Panc1 (cell line): ENCODE measurements at regions not wholly inside any gene's neighbourhood (a gene's known extent, or its start where the extent isn't known, plus 50 kb on each side); places are given as distances from the start of the nearest gene placed in this dataset.

Experiments used
- ATAC-seq: fragments of 200-7000 bp; cut with Tn5 transposase; 2 replicates; pipeline ENCODE4 v1.9.1; 2020; ENCODE audit warnings: mild to moderate bottlenecking, moderate library complexity
- BruUV-seq: library from RNA; stranded (reverse); fragments of 400-500 nt; replicated peaks from 2 replicates; lab custom pipeline; 2021; lab: Mats Ljungman, UMichigan
- CTCF ChIA-PET: fragments of 300-600 bp; sonication (Branson Sonifier 250); formaldehyde crosslinking; loops from one replicate; lab custom pipeline; 2022; ENCODE audit warnings: antibody characterized with exemption; lab: Charles Lee
- POLR2A ChIA-PET: fragments of 300-600 bp; sonication (Branson Sonifier 250); formaldehyde crosslinking; loops from one replicate; lab custom pipeline; 2022; ENCODE audit warnings: antibody characterized with exemption; lab: Charles Lee
- DNase-seq: peaks from one replicate; pipeline ENCODE4 v3.0.0-alpha.2; 2010; ENCODE audit warnings: low read depth, low spot score
- H3K27ac ChIP-seq: 2 replicates; pipeline ENCODE4 v1.5.1; 2011; ENCODE audit warnings: mild to moderate bottlenecking, low read length, inconsistent platforms
- H3K27me3 ChIP-seq: fragments of 200-500 bp; sonication (Bioruptor generic); 2 replicates; pipeline ENCODE4 v1.6.0; 2014; ENCODE audit warnings: low read length, inconsistent platforms; ENCODE audit not compliant: control insufficient read depth, insufficient read depth
- H3K36me3 ChIP-seq: fragments of 200-500 bp; sonication (Bioruptor generic); 2 replicates; pipeline ENCODE4 v1.5.1; 2014; ENCODE audit warnings: inconsistent platforms, mild to moderate bottlenecking, low read length, moderate library complexity; ENCODE audit not compliant: control insufficient read depth, insufficient read depth
- H3K4me1 ChIP-seq: 2 replicates; pipeline ENCODE4 v1.5.1; 2011; ENCODE audit warnings: inconsistent platforms, mild to moderate bottlenecking, low read length, moderate library complexity; ENCODE audit not compliant: control insufficient read depth, insufficient read depth
- H3K4me3 ChIP-seq, 2 experiments: 2 replicates each; pipeline ENCODE4 v1.5.1; 2011 to 2012; ENCODE audit warnings: low read depth in 2 of 2, low read length in 2 of 2, mild to moderate bottlenecking in 2 of 2, inconsistent platforms in 1 of 2, moderate library complexity in 1 of 2
- H3K9me3 ChIP-seq: fragments of 200-500 bp; sonication (Bioruptor generic); 2 replicates; pipeline ENCODE4 v1.5.1; 2014; ENCODE audit warnings: low read depth, mild to moderate bottlenecking, inconsistent platforms, low read length, moderate library complexity; ENCODE audit not compliant: control insufficient read depth, insufficient read depth
- POLR2AphosphoS5 ChIP-seq: IDR thresholded peaks from 2 replicates; pipeline ENCODE4 v1.6.1; 2012; ENCODE audit warnings: mild to moderate bottlenecking, low read depth, low read length, moderate library complexity
- SIN3A ChIP-seq: IDR thresholded peaks from 2 replicates; pipeline ENCODE4 v1.6.1; 2012; ENCODE audit warnings: low read depth, mild to moderate bottlenecking, low read length, moderate library complexity, borderline replicate concordance; ENCODE audit not compliant: insufficient read depth
- TCF7L2 ChIP-seq: IDR thresholded peaks from 2 replicates; pipeline ENCODE4 v1.6.1; 2011; ENCODE audit warnings: mild to moderate bottlenecking, low read depth, low read length, inconsistent platforms
- in situ Hi-C: cut with HindIII; loops from 2 replicates; pipeline ENCODE4 v1.10.0; 2016; ENCODE audit warnings: low sequenced_read_pairs, low pct_unique_long_range_greater_than_20kb
- intact Hi-C: fragments of 100-400 bp; cut with micrococcal nuclease; formaldehyde crosslinking; loops from one replicate; pipeline ENCODE4 v1.10.0; 2022; ENCODE audit not compliant: unreplicated experiment
- TF ChIP-seq, protein P1 (sequence below), 2 experiments: IDR thresholded peaks; 2 replicates each; pipeline ENCODE4 v1.6.1; 2011 to 2012; ENCODE audit warnings: low read depth in 2 of 2, control low read depth in 1 of 2, low read length in 1 of 2, mild to moderate bottlenecking in 1 of 2, moderate library complexity in 1 of 2; ENCODE audit not compliant: insufficient read depth in 1 of 2
- TF ChIP-seq, protein P2 (sequence below): fragments of 450-650 bp; IDR thresholded peaks from 2 replicates; pipeline ENCODE4 v1.5.1; 2017; ENCODE audit warnings: mild to moderate bottlenecking

DNA sequence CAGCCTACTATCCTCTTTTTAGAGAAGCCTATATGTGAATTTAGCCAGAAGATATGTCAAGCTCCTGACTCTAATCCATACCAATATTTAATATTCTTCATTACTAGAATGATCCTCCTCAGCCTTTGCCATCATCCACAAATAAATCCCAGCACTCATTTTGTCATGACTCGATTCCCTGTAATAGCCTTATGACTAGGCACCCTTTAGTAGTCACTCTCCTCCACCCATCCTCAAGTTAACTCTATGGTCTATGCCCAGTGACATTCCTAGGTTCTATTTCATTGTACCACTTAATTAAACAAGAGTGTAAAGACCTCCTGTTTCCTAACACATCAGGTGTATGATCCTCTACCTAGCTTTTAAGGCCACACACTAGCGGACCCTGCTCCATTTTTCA, 450.4 kb upstream of the CITED2 start:
- Histone ChIP-seq H3K4me3 (no peak overlapping the region), H3K9me3 (peaks cover 3% of the 10 kb centered on the region; the same call in 1 of the 2 replicates), H3K36me3 (no peaks in the 10 kb centered on the region), H3K27ac (no peak overlapping the region), H3K4me1 (no peaks in the 10 kb centered on the region; the same call in 1 of the 2 replicates), H3K27me3 (no peaks in the 10 kb centered on the region)
- intact Hi-C loops (no loop called here), in situ Hi-C loops (no loop called here)
- no TSS peak for BruUV-seq
- TF ChIP-seq, protein P1, sequence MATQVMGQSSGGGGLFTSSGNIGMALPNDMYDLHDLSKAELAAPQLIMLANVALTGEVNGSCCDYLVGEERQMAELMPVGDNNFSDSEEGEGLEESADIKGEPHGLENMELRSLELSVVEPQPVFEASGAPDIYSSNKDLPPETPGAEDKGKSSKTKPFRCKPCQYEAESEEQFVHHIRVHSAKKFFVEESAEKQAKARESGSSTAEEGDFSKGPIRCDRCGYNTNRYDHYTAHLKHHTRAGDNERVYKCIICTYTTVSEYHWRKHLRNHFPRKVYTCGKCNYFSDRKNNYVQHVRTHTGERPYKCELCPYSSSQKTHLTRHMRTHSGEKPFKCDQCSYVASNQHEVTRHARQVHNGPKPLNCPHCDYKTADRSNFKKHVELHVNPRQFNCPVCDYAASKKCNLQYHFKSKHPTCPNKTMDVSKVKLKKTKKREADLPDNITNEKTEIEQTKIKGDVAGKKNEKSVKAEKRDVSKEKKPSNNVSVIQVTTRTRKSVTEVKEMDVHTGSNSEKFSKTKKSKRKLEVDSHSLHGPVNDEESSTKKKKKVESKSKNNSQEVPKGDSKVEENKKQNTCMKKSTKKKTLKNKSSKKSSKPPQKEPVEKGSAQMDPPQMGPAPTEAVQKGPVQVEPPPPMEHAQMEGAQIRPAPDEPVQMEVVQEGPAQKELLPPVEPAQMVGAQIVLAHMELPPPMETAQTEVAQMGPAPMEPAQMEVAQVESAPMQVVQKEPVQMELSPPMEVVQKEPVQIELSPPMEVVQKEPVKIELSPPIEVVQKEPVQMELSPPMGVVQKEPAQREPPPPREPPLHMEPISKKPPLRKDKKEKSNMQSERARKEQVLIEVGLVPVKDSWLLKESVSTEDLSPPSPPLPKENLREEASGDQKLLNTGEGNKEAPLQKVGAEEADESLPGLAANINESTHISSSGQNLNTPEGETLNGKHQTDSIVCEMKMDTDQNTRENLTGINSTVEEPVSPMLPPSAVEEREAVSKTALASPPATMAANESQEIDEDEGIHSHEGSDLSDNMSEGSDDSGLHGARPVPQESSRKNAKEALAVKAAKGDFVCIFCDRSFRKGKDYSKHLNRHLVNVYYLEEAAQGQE (IDR thresholded peaks at IDR 0.05; ENCODE audit: insufficient read depth in 1 of 2, low read depth in 2 of 2, low read length in 1 of 2) = no peak
- no peak for TF ChIP-seq SIN3A
- TF ChIP-seq POLR2AphosphoS5 = no peak
- TF ChIP-seq TCF7L2 = no peak
- TF ChIP-seq, protein P2, sequence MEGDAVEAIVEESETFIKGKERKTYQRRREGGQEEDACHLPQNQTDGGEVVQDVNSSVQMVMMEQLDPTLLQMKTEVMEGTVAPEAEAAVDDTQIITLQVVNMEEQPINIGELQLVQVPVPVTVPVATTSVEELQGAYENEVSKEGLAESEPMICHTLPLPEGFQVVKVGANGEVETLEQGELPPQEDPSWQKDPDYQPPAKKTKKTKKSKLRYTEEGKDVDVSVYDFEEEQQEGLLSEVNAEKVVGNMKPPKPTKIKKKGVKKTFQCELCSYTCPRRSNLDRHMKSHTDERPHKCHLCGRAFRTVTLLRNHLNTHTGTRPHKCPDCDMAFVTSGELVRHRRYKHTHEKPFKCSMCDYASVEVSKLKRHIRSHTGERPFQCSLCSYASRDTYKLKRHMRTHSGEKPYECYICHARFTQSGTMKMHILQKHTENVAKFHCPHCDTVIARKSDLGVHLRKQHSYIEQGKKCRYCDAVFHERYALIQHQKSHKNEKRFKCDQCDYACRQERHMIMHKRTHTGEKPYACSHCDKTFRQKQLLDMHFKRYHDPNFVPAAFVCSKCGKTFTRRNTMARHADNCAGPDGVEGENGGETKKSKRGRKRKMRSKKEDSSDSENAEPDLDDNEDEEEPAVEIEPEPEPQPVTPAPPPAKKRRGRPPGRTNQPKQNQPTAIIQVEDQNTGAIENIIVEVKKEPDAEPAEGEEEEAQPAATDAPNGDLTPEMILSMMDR = no peak
- ChIA-PET POLR2A (no interaction called here), CTCF (no interaction called here)
- ATAC-seq = no peak
- DNase-seq = no peak

DNA sequence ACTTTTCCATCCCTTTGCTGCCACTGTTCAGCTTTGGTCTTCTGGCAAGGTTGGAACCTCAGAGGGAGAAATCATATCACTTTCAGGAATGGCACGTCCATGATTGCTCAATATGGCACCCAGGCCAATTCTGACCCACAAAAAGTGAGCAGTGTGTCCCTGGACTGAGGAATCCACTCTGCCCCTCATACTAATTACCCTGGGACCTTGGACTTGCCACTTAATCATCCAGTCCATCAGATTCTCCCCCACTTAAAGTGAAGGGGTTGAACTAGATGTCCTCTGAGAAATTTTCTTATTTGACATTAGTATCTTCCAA, 449.3 kb upstream of the CITED2 start:
- ATAC-seq (no peak), DNase-seq (no peak)
- Histone ChIP-seq H3K27me3 (no peaks in the 10 kb centered on the region), H3K4me1 (no peaks in the 10 kb centered on the region; the same call in 1 of the 2 replicates), H3K9me3 (peaks cover 3% of the 10 kb centered on the region; the same call in 1 of the 2 replicates), H3K4me3 (no peak overlapping the region), H3K36me3 (no peaks in the 10 kb centered on the region), H3K27ac (no peak overlapping the region)
- BruUV-seq = no TSS peak
- POLR2A ChIA-PET = no interaction called here
- in situ Hi-C loops (no loop called here), intact Hi-C loops (no loop called here)
- CTCF ChIA-PET = no interaction called here
- no peak for TF ChIP-seq POLR2AphosphoS5
- TF ChIP-seq SIN3A = no peak
- TF ChIP-seq, protein P2 = no peak
- TF ChIP-seq, protein P1 (IDR thresholded peaks at IDR 0.05; ENCODE audit: insufficient read depth in 1 of 2, low read depth in 2 of 2, low read length in 1 of 2) = no peak
- no peak for TF ChIP-seq TCF7L2
